HG03139 (cell line): ENCODE measurements at regions not wholly inside any gene's neighbourhood (a gene's known extent, or its start where the extent isn't known, plus 50 kb on each side); places are given as distances from the start of the nearest gene placed in this dataset.

Experiments
- ATAC-seq: cut with Tn5 transposase; IDR thresholded peaks from one replicate; pipeline ENCODE4 v1.9.1; 2021; ENCODE audit not compliant: unreplicated experiment

GRCh38 chr22:48886604-48887393, 940.9 kb downstream of the BRD1 start:
- ATAC-seq, result no peak

DNA sequence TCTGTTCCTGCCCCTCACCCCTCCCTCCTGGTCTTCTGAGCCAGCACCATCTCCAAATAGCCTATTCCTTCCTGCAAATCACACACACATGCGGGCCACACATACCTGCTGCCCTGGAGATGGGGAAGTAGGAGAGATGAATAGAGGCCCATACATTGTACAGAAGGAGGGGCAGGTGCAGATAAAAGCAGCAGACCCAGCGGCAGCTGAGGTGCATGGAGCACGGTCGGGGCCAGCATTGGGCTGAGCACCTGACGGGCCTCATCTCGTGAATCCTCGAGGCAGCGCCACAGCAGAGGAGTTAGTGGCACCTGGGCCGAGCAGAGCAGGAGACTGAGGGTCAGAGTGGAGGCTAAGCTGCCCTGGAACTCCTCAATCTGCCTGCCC, 941.8 kb downstream of the BRD1 start:
- ATAC-seq, result no peak

DNA sequence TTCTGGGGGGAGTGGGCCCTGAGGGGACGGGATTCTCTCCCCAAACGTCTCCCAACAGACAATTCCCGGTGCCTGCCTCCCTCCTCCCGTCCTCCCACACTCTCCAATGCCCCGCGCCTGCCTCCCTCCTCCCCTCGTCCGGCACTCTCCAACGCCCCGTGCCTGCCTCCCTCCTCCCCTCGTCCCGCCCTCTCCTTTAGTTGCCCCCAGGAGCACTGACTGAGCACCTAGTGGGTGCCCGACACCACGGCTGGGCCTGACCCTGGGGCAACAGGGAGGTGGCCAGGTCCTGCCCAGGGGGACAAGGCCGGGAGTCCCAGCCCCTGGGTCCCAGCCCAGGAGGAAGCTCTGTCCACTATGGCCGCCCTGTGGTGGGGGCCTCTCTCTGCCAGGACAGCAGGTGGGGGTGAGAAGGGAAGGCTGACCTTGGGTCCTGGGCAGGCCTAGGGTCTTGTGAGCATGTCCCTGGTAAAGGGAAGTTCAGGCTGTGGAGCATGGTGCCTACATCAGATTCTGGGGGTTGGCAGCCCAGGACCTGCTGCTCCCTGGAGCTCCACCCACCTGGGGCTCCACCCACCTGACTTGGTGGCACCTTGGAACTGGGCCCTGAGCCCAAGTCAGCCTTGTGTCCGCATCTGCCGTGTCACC, 942.3 kb downstream of the BRD1 start:
- ATAC-seq, result no peak

GRCh38 chr22:48884786-48885185, 942.9 kb downstream of the BRD1 start:
- no peak for ATAC-seq

DNA sequence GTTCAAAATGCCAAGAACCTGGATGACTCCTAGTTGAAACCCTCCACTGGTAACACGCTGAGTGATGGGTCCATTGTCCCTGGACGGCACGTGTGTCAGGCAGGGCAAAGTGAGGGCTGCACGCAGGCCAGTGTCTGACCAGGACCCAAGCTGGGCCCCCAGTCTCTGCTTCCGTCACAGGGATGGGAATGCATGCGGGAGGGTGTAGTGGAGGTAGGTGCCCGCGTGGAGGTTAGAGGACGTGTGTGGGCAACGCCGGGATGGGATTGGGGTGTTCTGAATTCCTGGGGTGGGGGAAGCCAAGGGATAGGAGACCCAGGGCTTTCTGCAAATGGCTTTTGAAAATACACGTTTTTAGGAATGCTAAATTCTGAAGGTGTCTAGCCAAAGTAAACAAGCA, 943.3 kb downstream of the BRD1 start:
- ATAC-seq, result no peak

DNA sequence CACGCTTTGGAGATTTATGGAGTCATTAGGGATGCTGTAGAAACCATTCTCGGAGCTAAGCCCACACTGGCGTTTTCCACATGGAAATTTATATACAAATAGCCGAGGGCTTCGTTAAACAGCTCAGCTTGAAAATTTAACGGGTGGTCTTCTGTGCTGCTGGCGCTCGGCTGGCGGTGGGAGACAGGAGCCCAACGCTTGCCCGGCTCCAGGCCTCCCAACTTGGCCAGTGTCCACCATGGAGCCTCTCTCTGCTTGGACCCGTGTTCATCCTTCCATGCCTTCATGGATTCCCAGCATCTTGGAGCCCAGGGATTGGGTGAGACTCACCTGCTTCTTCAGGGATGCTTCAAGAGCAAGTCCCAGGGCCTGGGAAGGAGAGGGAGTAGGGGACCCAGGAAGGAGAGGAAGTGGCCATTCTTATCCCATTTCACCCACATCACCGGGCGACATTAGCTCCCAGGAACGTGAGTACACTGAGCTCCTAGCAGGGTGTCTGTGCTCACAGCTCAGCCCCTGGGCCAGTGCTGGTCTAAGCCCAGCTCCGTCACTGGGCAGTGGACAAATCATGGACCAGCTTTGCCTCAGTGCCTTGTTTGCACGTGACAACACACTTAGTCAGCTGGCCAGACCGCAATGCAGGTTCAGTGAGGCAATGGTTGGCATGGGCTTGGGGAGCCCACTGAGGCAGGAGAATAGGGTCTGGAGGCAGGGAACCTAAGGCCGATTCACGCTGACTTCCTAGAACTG, 944.3 kb downstream of the BRD1 start:
- ATAC-seq, result no peak

- ATAC-seq, result no peak
Observed at GRCh38 chr22:48882636-48883200, 945.0 kb downstream of the BRD1 start.

- ATAC-seq, result no peak
Observed at GRCh38 chr22:48881326-48881980, 946.2 kb downstream of the BRD1 start.

- no peak for ATAC-seq
Observed at GRCh38 chr22:48880749-48881148, 946.9 kb downstream of the BRD1 start.

DNA sequence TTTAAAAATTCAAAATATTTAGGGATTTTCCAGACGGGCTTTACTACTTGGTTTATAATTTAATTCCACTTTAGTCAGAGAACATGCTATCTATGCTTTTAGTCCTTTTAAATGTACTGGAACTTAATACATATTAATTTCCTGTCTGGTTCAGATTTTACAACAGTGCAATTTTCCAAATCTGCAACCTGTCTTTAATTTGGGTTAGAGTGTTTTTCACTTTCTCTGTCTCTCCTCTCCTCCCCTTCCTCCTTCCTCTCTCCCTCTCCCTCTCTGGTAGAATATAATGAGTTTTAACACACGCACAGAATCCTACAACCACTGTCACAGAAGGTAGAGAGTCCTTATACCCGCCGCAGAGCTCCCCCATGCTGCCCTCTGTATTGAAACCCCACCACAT, 950.7 kb downstream of the BRD1 start:
- no peak for ATAC-seq

DNA sequence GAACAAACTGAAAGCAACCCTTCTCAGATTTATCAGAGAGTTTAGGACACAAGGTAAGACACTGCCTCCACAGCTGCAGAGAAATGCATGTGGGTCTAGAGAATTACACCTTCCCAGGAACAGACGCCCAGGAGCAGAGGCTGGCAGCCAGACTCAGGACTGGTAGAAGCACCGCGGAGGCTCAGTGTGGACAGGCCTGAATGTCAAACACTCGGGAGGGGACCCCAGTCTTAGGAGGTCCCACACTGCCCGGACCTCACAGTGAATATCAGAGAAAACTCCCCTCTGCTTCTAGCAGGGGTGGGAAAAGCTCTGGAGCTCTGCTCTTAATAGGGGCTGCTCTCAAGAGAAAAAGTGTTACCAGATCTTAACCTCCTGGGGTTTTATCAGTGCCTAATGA, 952.7 kb downstream of the BRD1 start:
- ATAC-seq, result no peak

DNA sequence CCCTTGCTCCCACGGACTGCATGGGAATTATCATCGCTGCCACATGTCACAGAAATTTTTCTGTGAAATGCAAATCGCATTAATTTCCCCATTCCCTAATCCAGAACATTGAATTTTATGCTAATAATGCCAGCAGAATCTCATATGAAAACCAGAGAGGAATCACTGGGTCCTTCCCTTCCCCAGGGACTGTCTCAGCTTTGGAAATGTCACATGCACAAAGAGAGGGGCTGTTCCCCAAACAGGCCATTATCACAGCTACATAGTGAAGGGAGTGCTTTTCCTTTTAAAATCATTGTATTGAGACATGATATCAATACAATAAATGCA, 954.5 kb downstream of the BRD1 start:
- no peak for ATAC-seq

DNA sequence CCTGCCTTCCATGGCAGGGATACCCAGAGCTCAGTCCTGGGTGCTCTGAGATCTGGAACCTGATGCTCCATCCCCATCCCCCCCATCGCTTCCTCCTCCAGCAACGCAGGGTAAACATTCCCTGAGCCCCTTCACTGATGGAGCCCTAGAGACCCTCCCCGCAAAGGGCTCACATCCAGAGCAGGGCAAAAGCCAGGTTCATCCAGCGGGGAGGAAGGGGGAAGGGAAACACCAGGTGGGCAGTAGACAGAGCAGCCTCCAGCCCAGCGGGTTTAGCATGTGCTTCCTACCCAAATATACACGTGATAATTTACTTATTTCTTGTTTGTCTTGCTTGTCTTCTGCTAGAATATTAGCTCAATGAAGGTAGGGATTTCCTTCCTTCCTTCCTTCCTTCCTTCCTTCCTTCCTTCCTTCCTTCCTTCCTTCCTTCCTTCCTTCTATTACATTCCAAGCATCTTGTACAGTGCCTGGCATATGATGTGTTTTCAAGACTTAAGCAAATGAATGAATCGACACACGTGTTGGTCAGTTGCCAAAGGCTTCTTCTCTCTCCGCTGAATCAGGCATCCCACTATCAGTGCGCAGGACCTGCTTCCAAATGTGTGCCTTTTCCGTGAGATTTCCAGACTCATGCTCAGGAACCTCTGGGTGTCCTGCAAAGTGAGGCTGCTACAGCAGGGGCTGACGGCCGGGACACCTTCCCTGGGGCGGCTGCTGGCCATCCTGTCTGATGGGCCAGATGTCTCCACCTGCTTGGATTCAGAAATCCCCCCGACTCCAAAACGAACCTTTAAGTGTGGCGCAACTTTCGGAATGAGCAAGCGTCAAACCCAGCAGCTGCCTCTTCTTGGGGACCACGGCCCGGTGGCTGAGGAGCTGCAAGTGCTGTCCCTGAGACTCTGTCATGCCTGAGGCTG, 955.1 kb downstream of the BRD1 start:
- ATAC-seq, result no peak

GRCh38 chr22:48871176-48871840, 956.4 kb downstream of the BRD1 start:
- ATAC-seq, result no peak

DNA sequence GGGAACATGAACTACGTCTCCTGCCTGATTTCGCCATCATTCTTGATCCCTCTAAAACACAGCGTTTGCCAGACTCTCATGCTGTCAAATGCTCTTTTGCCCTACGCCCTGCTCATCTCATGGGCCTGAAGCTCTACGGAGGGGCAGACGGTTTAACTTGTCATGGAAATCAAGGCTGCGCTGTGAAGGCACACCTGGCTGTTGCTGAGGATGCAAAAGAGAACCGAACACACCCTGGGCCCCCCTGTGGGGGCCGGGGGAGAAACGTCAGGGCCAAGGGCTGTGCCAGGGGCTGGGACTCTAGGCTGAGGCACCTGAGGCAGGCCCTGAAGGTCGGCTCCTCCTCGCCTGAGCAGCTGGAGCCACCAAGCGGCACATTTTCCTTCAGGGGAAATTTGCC, 957.2 kb downstream of the BRD1 start:
- no peak for ATAC-seq

- ATAC-seq, result no peak
Observed at GRCh38 chr22:48869788-48870187, 957.9 kb downstream of the BRD1 start.

DNA sequence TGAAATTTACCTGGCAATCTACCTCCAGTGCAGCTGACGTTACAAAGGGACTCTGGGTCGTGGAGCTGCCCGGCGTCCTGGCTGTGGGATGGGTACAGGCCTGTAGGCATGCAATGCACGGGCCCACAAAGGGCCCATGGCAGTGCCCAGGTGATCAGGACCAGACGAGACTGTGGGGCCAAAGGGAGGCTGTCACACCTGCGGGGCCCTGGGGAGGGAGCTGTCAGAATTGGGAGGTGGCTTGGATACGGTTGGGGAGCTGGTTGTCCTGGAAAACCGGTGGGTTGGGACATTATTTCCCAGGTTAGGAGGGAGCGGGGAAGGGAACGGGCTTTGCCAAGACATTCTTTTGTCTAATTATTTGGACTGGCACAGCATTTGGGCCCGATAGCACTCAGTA, 958.5 kb downstream of the BRD1 start:
- no peak for ATAC-seq

DNA sequence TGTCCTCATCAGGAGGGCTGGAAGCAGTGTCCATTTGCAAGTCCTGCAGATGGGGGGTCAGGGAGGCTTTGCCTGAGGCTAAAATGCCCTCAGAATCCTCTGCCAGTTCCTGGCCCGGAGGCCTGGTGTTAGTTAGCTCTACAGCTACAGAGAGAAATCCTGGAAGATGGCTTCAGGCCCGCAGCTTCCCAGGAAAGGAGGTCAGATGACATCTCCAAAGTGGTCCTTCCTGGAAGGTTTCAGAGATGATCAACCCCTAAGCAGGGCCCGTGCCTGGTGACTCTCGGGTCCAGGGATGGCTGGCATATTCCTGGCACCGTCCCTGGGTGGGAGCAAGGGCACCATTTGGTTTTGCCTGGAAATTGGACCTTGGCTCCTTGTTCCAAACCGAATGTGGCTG, 959.1 kb downstream of the BRD1 start:
- no peak for ATAC-seq

DNA sequence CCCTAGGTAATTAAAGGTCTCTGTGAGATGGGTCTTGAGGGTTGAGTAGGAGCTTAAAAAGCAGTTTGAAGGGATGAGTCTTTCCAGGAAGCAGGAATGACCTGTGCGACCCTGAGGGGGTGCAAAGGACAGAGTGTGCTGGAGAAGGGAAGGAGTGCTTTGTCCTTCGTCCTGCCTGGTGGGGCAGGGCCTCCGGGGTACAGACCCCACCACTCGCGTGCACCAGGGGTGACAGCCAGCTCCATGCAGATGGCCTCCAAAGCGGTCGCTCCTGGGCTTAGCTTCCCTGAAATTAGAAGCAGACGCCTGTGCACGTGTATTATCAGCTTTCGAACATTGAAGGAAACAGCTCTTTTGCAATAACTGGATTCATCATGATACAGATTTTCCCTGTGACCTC, 959.8 kb downstream of the BRD1 start:
- no peak for ATAC-seq
